HG02798 (cell line): ENCODE measurements at regions not wholly inside any gene's neighbourhood (a gene's known extent, or its start where the extent isn't known, plus 50 kb on each side); places are given as distances from the start of the nearest gene placed in this dataset.

Experiments
- ATAC-seq: cut with Tn5 transposase; IDR thresholded peaks from one replicate; pipeline ENCODE4 v1.9.1; 2021; ENCODE audit warnings: mild to moderate bottlenecking; ENCODE audit not compliant: unreplicated experiment, poor library complexity

DNA sequence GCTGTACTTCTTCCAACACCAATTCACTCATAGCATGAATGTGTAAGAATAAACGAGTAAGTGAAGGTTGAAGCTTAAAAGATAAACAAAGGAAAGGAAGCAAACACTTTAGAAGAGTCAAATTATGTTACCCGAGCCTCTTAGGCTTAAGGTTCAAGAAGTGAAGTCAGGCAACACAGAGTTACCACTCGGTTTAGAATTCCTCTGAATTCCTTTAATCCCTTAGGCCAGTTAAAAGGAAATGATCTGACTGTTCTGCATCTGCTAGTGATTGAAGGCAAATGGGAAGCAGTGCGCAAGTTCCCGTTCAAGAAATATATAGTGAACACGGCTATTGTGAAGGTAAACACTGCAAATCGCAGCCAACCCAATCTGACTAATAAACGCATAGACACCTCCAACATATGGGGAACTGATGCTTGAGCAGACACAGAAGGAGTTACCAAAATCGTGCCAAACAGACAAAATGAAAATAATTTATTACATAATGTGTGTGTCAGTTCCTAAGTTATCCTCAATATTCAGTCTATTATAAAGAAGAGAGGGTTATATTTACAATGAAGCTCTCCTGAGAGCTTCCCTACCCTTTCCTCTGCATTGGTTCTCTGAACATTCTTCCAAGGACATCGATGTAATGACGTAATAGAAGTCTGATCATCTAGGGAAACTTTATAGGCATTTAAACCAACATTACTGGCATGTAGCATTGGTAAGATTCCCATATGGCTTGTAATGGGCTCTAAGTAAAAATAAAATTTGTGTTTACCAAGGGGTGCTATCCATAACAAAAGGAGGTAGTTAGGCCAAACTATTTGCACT, 837.1 kb upstream of the ZNF608 start:
- ATAC-seq: no peak

DNA sequence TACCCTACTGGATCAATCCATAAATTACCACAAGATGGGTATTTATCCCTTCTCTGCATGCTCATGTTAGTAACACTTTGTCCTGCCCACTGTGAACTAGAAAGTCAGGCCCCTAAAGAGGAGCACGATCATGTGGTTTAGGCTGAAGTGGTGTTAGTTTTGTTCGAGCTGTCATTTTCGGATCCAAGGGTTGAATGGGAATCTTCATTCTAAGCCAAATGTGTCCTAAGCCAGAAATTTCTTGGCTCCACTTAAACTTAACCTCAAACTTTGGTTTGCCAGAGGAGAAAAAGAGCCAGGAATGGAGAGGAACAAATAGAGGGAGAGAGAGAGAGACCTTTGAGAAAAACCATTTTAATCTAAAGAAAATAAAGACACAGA, 837.7 kb upstream of the ZNF608 start:
- no peak for ATAC-seq

DNA sequence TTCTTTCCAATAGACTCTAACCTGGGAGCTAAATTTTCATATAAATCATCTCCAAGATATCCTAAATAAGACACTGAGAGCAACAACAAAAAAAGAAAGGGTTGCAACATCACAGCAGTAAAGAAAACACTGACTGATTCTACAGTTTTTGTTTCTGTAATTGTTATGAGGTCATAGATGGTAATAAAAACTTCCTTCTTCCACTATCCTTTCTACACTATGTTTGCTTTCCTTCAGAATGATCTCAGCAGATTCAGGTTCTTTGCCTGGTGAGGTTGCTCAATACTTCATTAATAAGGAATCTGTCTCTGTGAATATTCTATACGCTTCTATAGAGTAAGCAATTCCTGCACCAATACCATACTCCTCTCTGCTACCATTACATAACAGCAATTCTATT, 835.6 kb upstream of the GRAMD2B start:
- no peak for ATAC-seq

DNA sequence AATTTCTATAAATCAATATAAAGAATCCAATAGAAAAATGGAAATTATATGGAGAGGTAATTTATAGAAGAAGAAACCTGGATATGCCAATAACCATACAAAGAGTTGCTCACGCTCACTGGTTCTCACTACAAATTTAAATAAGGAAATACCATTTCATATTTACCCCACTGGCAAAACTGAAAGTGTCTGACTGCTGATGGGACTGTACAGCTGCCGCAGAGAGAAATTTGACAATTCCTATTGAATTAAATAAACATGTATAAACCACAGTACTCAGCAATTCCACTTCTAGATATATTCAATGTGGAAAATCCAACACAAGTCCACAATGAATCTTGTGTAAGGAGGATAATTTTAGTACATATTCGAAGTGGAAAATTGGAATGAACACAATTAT, 830.4 kb upstream of the GRAMD2B start:
- no peak for ATAC-seq

DNA sequence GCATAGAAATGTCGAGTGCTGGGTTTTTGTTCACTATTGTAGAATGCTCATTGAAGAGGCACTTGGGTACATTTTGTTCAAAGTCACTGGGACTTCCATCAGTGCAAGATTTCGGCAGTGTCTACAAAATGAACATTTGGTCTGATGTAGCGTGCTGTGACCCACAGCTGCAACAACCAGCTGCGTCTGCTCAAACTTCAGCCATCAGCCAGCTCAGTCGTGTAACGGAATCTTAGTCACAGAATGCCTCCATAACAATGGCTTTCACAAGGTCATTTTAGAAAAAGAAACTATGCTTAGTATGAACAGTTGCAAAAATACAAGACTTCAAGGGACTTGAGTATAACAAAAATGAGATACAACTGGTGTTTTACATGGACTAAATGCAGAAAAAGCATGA, 828.1 kb upstream of the GRAMD2B start:
- ATAC-seq: no peak

DNA sequence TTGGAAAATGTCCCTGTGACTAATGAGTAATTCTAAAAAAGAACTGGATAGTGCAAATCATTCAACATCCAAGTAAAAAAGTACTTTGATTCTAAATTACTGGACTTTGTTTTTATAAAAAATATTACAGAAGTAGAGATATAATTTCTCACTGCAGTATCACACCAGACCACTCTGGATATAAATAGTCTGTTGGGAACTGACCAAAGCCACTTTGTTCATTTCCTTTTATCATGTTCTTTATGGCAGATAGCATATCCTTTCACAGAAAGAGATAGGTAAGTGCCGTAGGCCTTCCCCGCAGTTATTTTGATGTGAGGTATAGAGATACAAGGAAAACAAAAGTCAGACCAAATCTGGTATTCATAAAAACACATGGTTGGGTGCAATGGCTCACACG, 827.4 kb upstream of the GRAMD2B start:
- no peak for ATAC-seq

DNA sequence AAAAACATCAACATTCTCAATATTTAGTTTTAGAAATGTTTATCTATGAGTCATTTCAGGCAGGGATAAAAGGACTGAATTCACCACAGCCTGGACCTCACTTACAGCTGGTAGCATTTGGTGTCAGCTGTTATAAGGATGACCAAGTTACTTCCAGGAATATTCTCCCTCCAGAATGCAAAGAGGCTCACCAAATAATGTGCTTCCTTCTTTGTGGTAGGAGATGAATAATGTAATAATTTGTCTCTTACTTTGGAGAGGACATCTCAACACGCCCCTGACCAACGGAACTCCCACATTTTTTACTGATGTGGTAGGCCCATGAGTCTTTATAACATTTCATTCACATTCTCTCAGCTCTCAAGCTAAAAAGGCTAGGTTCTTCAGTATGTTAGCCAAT, 825.9 kb upstream of the GRAMD2B start:
- no peak for ATAC-seq

DNA sequence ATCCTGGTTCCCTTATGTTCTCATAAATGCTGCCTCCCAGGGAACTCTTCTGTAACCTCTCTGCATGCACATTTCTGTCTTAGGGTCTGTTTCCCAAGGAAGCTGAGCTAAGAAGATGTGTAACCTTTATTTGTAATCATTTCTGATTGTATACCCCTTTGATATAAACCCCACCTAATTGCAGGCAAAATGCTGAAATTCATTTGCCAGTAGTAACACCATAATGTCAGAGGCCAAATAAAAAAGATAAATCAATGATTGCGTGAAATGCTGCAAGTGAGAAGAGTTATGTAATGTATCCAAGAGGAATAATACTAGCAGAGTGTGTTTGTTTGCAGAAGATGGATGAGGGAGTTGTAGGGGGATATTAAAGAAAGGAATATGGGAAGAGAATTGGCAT, 822.6 kb upstream of the GRAMD2B start:
- no peak for ATAC-seq

DNA sequence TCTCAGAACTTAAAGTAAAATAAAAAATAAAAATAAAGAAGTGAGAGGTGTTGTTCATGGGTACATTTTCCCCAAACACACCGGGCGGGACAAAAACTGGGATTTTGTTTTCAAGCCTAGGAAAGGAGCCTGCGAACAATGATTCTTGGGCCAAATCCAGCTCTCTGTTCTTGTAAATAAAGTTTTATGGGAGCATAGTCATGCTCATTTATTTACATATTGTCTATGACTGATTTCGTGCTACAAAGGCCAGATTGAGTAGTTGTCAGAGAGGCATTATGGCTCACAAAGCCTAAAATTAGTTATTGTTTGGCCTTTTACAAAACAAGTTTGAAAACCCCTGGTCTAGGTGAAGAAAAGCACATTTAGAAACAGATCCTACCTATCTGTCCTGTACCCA, 821.0 kb upstream of the GRAMD2B start:
- ATAC-seq: no peak

DNA sequence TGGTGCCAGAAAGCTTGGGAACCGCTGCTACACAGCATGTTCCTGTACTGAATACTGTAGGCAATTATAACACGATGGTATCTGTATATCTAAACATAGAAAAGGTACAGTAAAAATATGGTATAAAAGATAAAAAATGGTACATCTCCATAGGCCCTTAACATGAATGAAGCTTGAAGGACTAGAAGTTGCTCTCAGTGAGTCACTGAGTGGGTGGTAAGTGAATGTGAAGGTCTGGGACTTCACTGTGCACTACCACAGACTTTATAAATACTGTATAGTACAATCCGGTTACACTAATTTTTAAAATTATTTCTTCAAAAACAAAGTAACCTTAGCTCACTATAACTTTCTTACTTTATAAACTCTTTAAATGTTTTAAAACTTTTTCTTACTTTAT, 819.9 kb upstream of the GRAMD2B start:
- ATAC-seq: no peak

DNA sequence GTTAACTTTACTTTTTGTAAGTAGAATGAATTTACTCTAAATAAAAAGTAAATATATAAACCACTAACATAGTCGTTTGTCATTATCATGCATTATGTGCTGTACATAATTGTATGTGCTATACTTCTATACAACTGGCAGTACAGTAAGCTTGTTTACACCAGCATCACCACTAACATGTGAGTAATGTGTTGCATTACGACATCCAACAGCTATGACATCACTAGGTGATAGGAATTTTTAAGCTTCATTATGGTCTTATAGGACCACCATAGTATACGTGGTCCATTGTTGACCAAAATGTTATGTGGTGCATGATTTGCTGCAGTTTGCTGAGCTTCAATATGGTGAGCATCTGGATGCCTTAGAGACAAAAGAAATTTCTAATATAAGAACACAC, 819.1 kb upstream of the GRAMD2B start:
- ATAC-seq: no peak

DNA sequence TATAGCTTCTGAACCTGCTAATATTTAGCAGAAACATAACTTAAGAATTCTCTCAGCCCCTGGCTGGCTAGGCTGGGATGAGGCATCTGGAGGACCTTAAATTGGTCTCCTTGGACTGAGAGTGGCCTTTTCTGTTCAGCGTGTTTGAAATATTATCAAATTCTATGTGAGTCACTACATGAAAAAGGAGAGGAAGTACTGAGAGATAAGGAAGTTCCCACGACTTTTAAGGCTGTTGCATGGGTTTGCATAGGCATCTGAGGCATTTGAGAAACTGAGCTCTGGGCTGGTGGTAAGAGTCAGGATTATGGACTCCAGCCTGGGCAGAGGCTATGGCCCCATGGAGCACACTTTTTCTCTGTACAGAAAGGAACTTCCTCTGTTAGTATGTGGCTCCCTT, 816.2 kb upstream of the GRAMD2B start:
- ATAC-seq: no peak

DNA sequence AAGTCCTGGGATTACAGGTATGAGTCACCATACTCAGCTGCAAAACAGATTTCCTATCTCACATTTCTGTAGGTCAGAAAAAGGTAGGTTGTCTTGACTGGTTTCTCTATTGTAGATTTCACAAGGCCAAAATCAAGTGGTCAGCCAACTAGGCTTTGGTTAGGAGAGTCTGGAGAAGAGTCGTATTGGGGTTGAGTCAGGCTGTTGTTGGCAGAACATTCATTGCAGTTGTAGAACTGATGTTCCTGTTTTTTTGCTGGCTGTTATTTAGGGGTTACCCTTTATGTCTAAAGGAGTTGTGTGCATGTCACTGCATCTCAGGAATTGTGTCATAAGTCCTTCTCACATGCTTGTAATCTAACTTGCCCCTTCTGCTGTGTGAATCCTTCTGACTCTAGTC, 814.2 kb upstream of the GRAMD2B start:
- ATAC-seq: no peak

DNA sequence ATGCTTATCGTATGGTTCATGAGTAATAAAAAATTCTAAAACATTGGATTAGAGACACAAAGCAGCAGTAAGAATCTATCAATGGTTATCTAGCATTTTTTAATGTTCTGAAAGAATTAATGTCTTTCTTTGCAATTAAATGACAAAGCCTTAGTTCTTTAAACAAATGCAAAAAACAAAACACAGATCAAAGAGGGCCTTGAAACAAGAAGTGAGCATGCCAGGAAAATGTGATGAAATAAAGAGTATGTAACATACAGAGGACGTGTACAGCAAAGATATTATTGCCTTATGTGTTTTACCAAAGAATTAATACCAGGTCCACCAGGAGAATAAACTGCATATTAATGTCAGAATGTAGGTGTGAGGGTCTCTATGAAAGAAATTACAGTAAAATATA, 812.3 kb upstream of the GRAMD2B start:
- no peak for ATAC-seq

DNA sequence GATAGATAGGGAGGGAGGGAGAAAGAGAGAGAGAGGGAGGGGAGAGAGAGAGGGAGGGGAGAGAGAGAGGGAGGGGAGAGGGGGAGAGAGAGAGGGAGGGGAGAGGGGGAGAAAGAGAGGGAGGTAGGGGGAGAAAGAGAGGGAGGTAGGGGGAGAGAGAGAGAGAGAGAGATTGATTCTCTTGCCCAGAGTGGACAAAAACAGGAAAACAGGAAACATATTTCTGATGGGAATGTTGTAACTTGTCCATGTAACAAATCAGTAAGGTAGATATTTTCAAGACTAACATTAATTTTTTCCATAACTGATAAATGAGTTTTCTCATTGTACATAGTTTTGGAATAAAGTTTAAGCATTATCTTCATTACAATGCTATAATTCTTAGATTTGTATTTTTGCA, 811.7 kb upstream of the GRAMD2B start:
- no peak for ATAC-seq

DNA sequence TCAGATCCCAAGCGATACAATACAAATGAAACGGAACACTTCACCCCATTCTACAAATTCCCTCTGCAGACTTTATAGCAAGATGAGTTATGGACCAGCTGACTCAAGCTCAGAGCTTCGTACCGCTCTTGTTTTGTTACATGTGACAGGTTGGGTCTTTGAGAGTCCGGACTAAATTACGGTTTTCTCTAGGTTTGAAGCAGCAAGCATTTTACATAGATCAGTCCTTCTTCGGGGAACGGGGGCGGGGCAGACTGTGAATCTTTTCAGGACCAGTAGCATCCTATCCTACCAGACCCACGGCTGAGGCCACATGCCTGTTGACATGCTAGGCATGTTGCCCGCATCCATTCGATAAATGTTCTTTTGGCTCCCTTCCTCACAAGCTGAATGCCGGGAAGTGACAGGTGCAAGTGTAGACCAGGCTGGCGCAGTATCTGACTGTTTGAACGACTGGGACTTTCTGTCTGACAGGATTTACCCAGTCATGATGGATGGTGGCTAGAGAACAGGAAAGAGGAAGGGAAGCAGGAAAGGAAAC, 811.0 kb upstream of the GRAMD2B start:
- no peak for ATAC-seq

DNA sequence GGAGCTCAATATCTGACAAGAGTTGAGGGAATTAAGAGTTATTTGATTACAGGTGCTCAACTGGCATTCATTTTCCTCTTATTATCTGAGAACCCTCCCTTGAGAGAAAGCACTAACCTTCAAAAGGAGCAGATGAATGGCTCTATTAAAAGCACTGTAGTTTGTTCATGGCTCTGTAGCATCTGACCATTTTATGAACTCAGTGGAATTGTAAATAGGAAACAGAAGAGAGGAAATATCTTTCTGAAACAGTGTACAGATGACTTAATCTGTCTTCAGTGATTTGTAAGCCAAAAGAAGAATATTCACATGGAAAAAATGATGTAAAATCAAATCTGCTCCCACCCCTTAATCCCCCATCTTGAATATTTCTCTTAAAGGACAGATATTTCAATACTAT, 810.4 kb upstream of the GRAMD2B start:
- no peak for ATAC-seq

DNA sequence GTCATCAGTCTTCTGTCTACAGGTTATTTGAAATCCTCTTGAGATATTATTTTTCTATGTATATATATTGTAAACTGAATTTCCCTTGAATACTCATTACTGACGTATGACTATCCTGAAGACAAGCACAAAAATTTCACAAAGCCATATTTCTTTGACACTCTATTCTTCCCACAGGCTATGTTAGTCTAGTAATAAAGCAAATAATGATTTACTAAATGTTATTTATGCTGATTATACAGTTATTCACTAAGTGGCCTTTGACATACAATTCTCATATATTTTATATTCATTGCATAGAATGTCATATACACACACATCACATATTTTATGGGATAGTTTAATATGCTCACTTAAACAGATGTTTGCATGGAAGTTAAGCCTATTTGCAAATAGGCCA, 793.0 kb upstream of the GRAMD2B start:
- no peak for ATAC-seq

DNA sequence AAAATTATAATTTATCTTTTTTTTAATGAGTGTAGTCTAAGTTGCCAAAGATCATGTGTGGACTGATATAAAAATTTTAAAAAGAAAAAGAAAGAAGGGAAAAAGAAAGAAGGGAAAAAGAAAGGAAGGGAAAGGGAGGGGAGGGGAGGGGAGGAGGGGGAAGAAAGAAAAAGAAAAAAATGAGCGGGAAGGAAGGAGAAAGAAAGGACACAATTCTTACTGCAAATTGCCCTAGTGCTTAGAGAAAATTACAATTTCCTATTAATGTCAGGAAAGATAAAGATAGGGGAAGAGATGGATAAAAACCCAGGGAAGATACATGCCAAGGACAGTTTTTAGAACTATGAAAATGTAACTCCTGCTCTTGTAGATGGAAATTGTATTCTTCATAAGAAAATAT, 789.7 kb upstream of the GRAMD2B start:
- ATAC-seq: no peak

DNA sequence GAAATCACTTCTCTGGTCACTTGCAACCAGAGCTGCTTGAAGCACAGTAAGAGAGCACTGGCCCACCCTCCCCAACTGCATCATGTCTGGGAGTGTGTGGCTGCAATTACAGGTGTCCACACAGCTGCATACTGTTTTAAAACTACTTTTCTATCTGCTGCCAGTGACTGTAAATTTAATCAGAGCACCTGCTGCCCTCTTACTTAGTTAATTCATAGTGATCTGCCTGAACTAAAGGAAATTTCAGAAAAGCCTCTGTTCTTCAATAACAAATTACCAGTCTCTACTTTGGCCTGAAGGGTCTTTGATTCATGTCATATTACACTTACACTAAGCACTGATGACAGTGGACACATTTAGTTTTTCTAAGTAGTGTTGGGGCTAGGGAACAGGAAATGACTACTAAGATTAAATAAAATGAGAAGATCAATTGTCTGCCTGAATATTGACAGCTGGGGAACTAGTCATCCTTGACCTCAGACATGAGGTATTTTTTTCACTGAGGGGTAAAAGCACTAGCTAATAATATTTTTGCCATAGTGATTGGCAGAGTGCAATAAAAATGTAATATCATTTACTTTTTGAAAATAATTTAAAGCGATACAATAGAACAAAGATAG, 788.9 kb upstream of the GRAMD2B start:
- no peak for ATAC-seq

DNA sequence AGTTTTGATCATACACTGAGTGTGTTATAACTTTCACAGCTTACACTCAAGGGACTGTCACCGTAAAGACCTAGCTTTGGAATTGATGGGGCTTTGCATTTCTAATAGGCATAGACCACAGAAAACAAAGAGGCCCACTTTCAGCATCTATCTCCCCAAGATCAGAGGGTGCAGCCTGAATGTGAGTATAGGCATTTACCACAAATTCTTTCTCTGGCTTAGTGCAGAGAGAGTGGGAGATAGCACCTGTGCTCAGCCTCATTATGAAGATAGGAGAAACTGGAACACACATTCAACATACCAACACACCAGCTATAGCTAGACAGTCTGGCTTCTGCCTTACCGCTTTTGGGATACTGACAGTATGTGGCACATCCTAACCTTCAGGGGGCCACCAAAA, 783.4 kb upstream of the GRAMD2B start:
- no peak for ATAC-seq

DNA sequence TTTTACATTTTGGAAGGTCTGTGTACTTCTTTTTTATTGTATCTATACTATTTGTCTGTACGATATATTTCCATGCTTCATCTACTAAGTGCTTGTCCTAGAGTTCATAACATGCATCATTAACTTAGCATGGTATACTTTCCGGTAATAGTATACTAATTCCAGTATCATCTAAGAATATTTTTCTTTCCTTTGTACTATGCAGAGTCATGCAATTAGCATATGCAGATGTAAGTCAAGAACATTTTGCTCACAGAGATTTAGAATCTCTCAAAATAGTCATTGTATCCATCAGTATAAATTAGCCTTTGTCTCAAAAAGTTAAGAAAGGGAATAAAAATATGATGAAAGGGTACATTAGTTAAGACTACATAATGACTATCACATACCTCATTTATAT, 770.4 kb upstream of the GRAMD2B start:
- ATAC-seq: no peak
